Fibroblast of skin of right biceps (primary cell): ENCODE measurements at regions not wholly inside any gene's neighbourhood (a gene's known extent, or its start where the extent isn't known, plus 50 kb on each side); places are given as distances from the start of the nearest gene placed in this dataset.

Source experiments
- DNase-seq: peaks from one replicate; pipeline ENCODE4 v3.0.0-alpha.2; 2013

GRCh38 chr4:71287305-71287704 is 51.5 kb upstream of the SLC4A4 start:
- no peak for DNase-seq

DNA sequence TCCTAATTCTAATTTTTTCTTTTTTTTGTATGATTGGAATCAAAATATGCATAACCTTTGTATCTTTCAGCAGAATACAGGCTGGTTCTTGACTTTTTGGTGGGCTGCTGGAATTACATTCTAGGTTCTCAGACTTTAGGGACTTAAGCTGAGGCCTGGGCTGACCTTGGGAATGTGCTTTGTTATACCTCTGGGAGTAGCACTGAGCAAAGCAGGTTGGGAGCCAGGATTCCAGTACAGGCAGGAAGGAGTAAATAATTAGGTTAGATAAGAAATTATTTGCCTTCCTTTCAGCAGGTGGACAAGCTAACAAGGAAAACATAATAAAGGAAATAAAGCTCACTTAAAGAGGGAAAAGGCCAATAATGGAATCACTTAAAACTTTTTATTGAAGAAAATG is 49.9 kb upstream of the SLC4A4 start:
- DNase-seq, result no peak
